ENCODE measurements at regions not wholly inside any gene's neighbourhood (a gene's known extent, or its start where the extent isn't known, plus 50 kb on each side); places are given as distances from the start of the nearest gene placed in this dataset.

- DNase-seq (ENCODE audit: low spot score) = no peak
Observed at GRCh38 chr6:3526962-3527650, 70.3 kb upstream of the SLC22A23 start.

GRCh38 chr6:3525915-3526314, 69.1 kb upstream of the SLC22A23 start:
- DNase-seq (ENCODE audit: low spot score) = no peak

DNA sequence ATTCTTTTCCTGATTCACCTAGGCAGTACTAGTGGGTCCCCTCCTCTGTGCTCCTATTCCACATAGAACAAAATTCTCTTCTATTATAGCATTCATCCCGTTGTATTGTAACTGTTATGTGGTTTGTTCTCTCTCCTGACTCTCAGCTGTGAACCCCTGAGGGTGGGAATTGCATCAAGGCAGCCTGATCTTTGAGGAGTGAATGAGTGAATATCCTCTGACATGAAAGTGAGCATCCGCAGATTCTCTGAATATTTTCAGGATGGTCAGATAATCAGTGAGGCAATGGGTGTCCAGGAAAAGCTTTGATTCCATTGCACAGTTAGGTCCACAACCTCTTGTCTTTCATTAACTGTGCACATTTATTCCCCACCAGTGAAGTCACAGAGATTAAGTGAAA, 67.6 kb upstream of the SLC22A23 start:
- DNase-seq (ENCODE audit: low spot score) = no peak

DNA sequence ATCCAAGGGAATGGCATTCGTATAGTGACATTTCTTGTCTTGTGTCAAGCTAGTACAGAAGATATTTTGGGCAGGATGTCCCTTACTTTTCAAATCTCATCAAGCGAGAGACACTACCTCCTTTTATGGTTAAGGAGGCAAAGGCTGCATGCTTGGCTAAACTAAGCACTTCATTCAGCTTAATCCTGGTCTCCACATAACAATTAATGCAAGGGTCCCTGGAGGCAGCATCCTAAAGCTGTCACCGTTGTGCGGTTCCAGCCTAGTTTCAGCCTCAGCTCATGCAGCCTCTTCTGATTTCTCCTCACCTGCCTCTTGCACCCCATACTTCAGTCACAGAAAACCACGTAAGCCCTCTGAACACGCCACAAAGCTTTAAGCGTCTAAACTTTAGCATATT, 67.1 kb upstream of the SLC22A23 start:
- no peak for DNase-seq (ENCODE audit: low spot score)

DNA sequence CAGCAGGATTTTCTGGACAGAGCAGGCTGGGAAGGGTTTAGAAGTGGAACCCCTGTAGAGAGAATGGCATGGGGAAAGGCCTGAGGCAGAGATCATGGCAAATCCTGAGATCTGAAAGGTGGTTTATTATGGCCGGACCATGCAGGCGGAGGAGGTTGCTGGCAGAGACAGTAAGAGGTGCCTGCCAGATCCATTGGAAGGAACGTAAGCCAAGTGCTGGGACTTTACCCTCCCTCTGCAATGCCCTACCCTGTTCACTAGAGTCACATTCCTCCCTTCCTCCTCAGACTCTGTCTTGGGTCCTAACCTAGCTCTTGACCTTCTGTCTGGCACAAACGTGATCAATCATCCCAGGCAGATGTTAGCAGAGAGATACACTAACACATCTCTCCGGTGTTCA, 66.4 kb upstream of the SLC22A23 start:
- no peak for DNase-seq (ENCODE audit: low spot score)

- DNase-seq (ENCODE audit: low spot score) = no peak
Observed at GRCh38 chr6:3522561-3523260, 65.9 kb upstream of the SLC22A23 start.

DNA sequence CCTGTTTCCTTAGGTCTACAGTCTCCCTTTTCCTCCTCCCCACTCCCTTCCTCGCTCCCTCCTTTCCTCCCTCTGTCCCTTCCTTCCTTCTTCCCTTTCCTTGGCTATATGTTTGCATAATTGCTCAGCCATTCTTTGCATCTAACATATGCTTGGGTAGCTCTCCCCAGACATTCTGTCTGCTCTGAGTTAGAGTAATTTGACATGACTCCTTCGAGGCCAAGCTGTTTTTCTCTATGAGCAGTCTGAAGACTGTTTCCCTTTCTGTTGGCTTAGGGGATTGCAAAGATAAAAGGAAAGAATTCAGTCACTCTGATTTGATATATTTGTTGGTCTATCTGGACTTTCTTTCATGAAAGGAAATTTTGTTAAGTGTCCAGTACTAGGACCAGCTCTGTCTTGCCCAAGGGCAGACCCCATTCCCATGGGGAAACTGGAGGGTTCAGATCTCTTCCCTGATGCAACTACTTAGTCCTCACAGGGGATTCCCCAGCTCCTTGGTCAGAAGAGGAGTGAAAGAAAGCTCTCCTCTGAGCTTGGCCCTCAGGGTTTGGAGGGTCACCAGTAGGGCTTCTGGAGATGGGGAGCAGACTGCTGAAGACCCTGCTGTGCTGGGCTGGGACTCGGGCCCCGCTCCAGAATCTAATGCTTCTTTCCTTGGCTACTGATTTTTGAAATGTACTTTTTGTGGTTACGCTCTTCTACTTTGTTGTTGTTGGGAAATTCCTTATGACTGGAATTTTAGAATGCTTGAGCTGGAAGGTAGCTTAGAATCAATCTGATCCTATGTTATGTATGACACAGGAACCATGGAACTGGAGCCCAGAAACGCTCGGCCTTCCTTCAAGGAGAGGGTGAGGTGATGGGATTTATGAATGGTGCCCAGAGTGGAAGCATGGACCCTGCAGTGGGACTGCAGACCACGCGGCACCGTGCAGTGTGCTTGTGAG, 63.7 kb upstream of the SLC22A23 start:
- no peak for DNase-seq (ENCODE audit: low spot score)

DNA sequence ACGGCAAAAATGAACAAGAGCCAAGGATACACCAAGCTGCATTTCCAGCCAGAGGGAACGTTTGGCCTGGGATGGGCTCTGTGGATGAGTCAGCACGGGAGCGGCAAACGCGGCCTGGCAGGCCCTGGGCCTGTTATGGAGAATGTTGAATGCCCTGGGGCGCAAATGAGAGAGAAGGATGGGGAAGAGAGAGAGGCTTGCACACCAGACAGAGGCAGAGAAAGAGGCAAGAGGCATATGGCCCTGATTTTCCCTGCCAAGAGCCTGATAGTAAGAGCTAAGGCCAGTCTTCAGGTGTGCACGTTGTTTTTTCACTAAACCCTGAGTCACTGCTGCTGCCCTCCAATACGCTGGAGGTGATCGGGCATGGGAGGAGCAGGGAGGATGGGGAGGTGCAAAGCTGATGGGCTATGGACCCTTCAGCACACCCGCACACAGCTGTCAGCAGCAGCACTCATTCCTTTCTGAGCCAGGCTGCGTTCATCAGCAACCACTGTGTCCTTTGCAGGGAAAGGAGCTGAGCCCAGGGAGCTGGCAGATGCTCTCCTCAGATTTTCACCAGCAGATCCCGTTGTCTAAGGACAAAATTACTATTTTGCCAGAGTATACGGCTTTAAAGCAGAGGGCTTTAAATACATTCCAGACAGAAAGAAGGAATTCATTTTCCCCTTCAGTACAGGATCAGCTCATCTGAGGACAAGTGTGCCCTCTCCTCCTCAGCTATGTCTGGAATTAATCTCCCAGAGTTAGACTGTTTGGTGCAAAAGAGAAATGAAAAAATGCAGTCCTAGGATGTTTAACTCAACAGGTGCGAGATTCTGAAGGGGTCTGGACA, 61.7 kb upstream of the SLC22A23 start:
- no peak for DNase-seq (ENCODE audit: low spot score)

GRCh38 chr6:3517350-3517749, 60.5 kb upstream of the SLC22A23 start:
- no peak for DNase-seq (ENCODE audit: low spot score)

GRCh38 chr6:3516092-3516491, 59.2 kb upstream of the SLC22A23 start:
- DNase-seq (ENCODE audit: low spot score) = no peak

DNA sequence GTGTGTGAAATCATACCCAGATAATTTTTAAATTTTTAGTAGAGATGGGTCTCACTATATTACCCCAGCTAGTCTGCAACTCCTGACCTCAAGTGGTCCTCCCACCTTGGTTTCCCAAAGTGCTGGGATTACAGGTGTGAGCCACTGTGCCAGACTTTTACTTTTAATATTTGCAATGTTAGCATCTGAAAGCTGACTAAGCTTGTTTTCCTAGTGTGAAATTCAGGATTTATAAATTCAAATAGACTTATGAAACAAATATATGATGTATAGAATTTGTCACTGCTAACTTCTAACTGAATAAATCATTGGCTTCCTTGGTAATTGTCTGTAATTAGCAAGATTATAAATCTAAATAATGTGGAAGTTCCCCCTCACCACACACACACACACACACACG, 58.8 kb upstream of the SLC22A23 start:
- no peak for DNase-seq (ENCODE audit: low spot score)

DNA sequence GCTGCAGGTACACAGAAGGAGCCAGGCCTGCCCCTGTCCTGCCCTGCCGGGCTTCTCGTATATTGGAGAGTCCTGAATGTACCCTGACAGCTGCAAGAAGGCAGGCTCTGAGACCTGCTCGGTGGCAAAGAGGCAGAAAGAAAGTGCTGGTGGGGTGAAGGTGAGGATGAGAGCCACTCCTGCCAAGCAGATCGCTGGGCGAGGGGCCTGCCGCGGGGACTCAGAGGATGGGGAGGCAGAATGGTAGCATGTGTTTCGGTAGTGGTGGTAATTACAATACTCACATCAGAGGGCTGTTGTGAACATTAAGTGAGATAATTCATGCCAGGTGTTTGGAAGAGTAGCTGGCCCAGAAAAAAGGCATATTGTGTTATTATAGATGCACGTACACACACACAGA, 56.6 kb upstream of the SLC22A23 start:
- DNase-seq (ENCODE audit: low spot score) = no peak

GRCh38 chr6:3512832-3513231, 56.0 kb upstream of the SLC22A23 start:
- no peak for DNase-seq (ENCODE audit: low spot score)

DNA sequence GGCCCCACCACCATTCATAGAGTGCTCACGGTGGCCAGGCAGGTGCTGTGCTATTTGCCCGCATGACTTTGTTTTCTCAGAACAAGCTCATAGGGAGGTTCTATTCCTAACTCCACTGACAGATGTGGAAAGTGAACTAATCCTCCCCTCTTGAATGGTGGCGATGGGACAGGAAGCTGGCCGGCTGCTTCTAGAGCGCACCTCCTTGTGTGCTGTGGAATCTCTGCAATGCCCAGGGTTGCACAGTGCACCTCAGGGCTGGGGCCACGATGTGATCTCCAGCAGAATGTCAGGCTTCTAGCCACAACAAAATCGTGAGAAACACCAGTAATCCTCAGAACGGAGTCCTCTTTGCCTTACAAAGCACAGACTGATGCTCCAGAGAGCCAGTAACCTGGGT, 53.8 kb upstream of the SLC22A23 start:
- no peak for DNase-seq (ENCODE audit: low spot score)

GRCh38 chr6:3510178-3510577, 53.3 kb upstream of the SLC22A23 start:
- DNase-seq (ENCODE audit: low spot score) = no peak

DNA sequence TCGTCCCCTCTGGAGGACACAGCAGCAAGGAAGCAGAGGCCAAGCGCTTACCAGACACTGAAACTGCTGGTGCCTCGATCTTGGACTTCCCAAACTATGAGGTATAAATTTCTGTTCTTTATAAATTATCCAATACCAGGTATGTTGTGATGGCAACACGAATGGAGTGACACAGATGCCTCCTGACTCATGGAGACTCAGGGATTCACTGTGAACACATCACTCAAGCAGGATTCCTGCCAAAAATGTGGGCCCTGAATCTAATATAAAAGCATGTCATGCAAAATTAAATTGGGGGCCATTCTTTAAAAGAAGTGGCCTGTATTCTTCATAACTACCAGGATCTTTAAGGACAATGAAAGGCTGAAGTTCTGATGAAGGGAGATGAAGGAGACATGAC, 52.5 kb upstream of the SLC22A23 start:
- DNase-seq (ENCODE audit: low spot score) = no peak

DNA sequence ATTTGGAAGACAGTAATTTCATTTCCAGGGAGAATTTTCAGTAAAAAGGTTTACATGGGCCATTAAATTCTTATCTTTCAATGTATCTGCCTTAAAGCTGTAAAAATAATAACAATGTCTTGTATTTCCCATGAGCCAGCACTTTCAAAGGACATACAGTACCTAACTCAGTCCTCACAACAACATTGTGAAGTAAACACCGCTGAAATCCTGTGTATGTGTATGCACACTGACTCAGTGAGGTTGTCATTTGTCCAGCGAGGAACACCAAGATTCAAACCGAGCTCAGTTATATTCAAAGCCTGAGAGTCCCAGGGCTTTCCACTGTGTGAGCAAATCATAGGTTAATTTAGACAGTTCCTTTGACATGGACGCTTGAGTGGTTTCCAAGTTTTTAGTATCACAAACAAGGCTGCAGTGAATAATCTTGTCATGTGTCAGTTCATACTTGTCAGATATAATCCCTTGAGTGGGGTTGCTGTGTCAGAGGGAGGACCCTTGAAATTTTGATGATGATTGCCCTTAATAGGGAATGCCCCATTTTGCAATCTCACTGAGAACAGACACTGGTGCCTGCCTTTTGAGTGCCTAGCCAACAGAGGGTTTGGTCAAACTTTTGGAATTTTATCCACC, 50.0 kb upstream of the SLC22A23 start:
- DNase-seq (ENCODE audit: low spot score) = no peak
